Vagina (tissue), 2 donors: ENCODE measurements at regions not wholly inside any gene's neighbourhood (a gene's known extent, or its start where the extent isn't known, plus 50 kb on each side); places are given as distances from the start of the nearest gene placed in this dataset.

Experiments used
- CTCF ChIP-seq, 3 experiments: fragments of 450-650 bp in 2 of 3; fragments of 200-600 bp in 1 of 3; sonication (generic) in 1 of 3; IDR thresholded peaks; one replicate each; pipeline ENCODE4 v1.5.1; 2017 to 2019; ENCODE audit warnings: antibody characterized with exemption in 3 of 3, mild to moderate bottlenecking in 2 of 3, moderate library complexity in 2 of 3
- POLR2A ChIP-seq, 2 donors: fragments of 450-650 bp; IDR thresholded peaks; one replicate each; pipeline ENCODE4 v1.6.1; 2017; ENCODE audit warnings: antibody characterized with exemption in 2 of 2, mild to moderate bottlenecking in 2 of 2, moderate library complexity in 2 of 2
- POLR2AphosphoS5 ChIP-seq, 2 donors: sonication (generic); formaldehyde crosslinking; IDR thresholded peaks; one replicate each; pipeline ENCODE4 v1.9.0; 2017; ENCODE audit warnings: antibody characterized with exemption in 2 of 2, mild to moderate bottlenecking in 2 of 2, low read depth in 1 of 2; ENCODE audit not compliant: insufficient read depth in 1 of 2

GRCh38 chr13:73411067-73411809, 352.4 kb downstream of the KLF5 start:
- no peak for TF ChIP-seq CTCF (IDR thresholded peaks at IDR 0.05)
- TF ChIP-seq POLR2A (IDR thresholded peaks at IDR 0.05), result no peak
- TF ChIP-seq POLR2AphosphoS5 (IDR thresholded peaks at IDR 0.05; ENCODE audit: insufficient read depth in 1 of 2, low read depth in 1 of 2), result no peak
